ENCODE measurements at regions not wholly inside any gene's neighbourhood (a gene's known extent, or its start where the extent isn't known, plus 50 kb on each side); places are given as distances from the start of the nearest gene placed in this dataset.
A peak's percentile ranks its signal among the peaks of the same experiment; 100 is the strongest.

DNA sequence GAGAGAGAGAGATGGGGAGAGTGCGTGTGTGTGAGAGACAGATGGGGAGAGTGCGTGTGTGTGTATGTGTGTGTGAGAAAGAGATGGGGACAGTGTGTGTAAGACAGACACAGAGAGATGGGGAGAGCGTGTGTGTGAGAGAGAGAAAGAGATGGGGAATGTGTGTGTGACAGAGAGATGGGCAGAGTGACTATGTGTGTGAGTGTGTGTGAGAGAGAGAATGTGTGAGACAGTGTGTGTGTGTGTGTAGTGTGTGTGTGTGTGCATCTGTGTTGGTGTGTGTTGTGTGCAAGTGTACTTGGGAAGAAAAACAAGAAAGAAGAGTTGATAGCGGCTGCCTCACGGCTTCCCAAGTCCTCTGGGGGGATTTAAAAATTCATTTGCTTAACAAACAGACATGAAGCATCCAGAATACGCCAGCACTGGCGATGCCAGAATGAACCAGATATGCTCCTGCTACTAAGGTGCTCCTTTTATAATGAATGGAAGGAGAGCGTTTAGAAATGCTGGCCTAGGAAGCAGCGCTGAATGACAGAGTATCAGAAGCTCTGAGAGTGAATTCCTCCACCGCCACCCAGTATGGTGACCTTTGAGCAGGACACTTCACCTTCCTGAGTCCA is 186.1 kb upstream of the TSC22D2 start:
- TF ChIP-seq EP300 (IDR thresholded peaks at IDR 0.05), result no peak
- TF ChIP-seq, protein P1, sequence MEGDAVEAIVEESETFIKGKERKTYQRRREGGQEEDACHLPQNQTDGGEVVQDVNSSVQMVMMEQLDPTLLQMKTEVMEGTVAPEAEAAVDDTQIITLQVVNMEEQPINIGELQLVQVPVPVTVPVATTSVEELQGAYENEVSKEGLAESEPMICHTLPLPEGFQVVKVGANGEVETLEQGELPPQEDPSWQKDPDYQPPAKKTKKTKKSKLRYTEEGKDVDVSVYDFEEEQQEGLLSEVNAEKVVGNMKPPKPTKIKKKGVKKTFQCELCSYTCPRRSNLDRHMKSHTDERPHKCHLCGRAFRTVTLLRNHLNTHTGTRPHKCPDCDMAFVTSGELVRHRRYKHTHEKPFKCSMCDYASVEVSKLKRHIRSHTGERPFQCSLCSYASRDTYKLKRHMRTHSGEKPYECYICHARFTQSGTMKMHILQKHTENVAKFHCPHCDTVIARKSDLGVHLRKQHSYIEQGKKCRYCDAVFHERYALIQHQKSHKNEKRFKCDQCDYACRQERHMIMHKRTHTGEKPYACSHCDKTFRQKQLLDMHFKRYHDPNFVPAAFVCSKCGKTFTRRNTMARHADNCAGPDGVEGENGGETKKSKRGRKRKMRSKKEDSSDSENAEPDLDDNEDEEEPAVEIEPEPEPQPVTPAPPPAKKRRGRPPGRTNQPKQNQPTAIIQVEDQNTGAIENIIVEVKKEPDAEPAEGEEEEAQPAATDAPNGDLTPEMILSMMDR (IDR thresholded peaks at IDR 0.05), result no peak
- TF ChIP-seq POLR2A (IDR thresholded peaks at IDR 0.05; ENCODE audit: low read depth), result no peak
- no peak for TF ChIP-seq POLR2AphosphoS5 (IDR thresholded peaks at IDR 0.05)
- Histone ChIP-seq H3K4me1 (peaks cover 0 to 29% (median 26%) of the 10 kb centered on the region in 4 donors), H3K36me3 (no peaks in the 10 kb centered on the region), H3K27me3 (no peaks in the 10 kb centered on the region), H3K9me3 (peaks cover 0 to 5% (median 2%) of the 10 kb centered on the region in 4 donors), H3K27ac (replicated peaks in 1 of 4) (no peak overlapping the region), H3K4me3 (no peak overlapping the region)
- intact Hi-C loops (cut with DNase I), result loop anchor here (5.0 kb wide), 1 partner anchor 255 kb away; no protein-coding TSS in a partner anchor
- 89% methylated on average over 10 of the region's 10 CpGs for WGBS
- DNase-seq (ENCODE audit: extremely low spot score), result peak; percentile 53

DNA sequence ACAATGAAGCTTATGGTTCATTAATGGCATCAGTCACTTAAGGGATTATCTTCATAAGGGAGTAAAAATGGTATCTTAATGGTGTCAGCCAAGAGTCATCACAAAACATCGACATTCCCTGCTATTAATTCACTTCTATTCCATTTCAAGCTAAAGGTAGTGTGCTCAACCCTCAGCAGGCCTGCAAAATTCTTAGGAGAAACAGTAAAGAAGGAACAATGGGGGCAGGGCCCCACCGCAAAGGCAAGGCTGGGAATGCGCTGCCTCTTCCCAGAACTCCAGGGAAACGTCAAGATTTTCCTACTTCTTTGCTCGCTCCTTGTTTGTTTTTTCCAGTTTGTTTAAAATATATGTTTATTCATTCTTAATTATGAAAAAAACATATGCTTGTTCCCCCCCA is 187.3 kb upstream of the TSC22D2 start:
- TF ChIP-seq POLR2AphosphoS5 (IDR thresholded peaks at IDR 0.05) (no peak), POLR2A (IDR thresholded peaks at IDR 0.05; ENCODE audit: low read depth) (no peak), EP300 (IDR thresholded peaks at IDR 0.05) (no peak)
- TF ChIP-seq, protein P1 (IDR thresholded peaks at IDR 0.05), result no peak
- Histone ChIP-seq H3K4me1 (peaks cover 10 to 32% (median 27%) of the 10 kb centered on the region in 4 donors), H3K9me3 (peaks cover 0 to 5% (median 2%) of the 10 kb centered on the region in 4 donors), H3K27me3 (no peaks in the 10 kb centered on the region), H3K4me3 (peak overlapping the region; percentile 40 to 48 (median 44)), H3K27ac (replicated peaks in 1 of 4) (peak overlapping the region in 1 of 4 donors; percentile 47), H3K36me3 (no peaks in the 10 kb centered on the region)
- 29% methylated on average over 5 of the region's 5 CpGs for WGBS
- DNase-seq (ENCODE audit: extremely low spot score), result peak; percentile 75
- intact Hi-C loops (cut with DNase I), result loop anchor here (5.0 kb wide), 1 partner anchor 253 kb away; no protein-coding TSS in a partner anchor

DNA sequence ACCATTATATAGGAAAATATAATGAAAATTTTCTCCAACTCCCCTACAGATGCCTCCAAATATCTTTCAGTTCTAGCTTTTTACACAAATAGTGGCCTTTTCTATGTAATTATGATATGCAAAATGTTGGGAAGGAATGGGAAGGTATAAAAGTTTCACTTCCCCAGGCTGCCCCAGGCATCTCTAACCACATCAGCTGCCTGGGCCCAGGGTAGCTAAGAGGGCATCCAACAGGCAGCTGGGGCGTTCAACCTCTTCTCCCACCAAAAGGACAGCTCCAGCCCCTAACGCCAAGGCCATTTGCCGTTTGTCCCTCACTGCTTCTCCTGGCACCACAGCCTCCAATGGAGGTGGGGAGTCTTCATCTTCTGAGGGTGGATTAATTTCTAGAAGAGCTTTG is 188.1 kb upstream of the TSC22D2 start:
- TF ChIP-seq, protein P1 (IDR thresholded peaks at IDR 0.05), result no peak
- no peak for TF ChIP-seq EP300 (IDR thresholded peaks at IDR 0.05)
- no peak for TF ChIP-seq POLR2A (IDR thresholded peaks at IDR 0.05; ENCODE audit: low read depth)
- TF ChIP-seq POLR2AphosphoS5 (IDR thresholded peaks at IDR 0.05), result no peak
- 90% methylated on average over 3 of the region's 3 CpGs for WGBS
- intact Hi-C loops (cut with DNase I), result loop anchor here (5.0 kb wide), 1 partner anchor 253 kb away; no protein-coding TSS in a partner anchor

DNA sequence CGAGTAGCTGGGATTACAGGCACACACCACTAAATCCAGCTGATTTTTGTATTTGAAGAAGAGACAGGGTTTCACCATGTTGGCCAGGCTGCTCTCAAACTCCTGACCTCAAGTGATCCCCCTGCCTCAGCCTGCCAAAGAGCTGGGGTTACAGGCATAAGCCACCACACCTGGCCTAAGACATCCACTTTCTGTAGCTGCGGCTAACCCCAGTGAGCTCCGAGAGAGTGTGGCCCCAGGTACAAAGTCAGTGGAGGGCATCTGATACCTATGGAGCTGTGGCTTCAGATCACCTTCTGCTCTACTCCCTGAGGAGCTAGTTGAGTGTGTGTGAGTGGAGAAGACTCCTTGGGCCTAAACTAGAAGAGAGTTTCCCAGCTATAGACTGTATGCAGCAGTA is 189.3 kb upstream of the TSC22D2 start:
- Histone ChIP-seq H3K36me3 (no peaks in the 10 kb centered on the region), H3K4me1 (peaks cover 13 to 31% (median 29%) of the 10 kb centered on the region in 4 donors), H3K27me3 (no peaks in the 10 kb centered on the region), H3K9me3 (peaks cover 0 to 5% (median 2%) of the 10 kb centered on the region in 4 donors), H3K27ac (replicated peaks in 1 of 4) (no peak overlapping the region), H3K4me3 (no peak overlapping the region)
- peak; percentile 83 for DNase-seq (ENCODE audit: extremely low spot score)
- intact Hi-C loops (cut with DNase I), result no loop called here
- 92% methylated on average over 3 of the region's 3 CpGs for WGBS
- no peak for TF ChIP-seq POLR2A (IDR thresholded peaks at IDR 0.05; ENCODE audit: low read depth)
- TF ChIP-seq EP300 (IDR thresholded peaks at IDR 0.05), result no peak
- TF ChIP-seq POLR2AphosphoS5 (IDR thresholded peaks at IDR 0.05), result no peak
- TF ChIP-seq, protein P1 (IDR thresholded peaks at IDR 0.05), result no peak

More for the DNA sequence above, 188.1 kb upstream of the TSC22D2 start:
- DNase-seq (ENCODE audit: extremely low spot score), result peak; percentile 68
- Histone ChIP-seq H3K36me3 (no peaks in the 10 kb centered on the region), H3K4me3 (no peak overlapping the region), H3K4me1 (peaks cover 13 to 31% (median 29%) of the 10 kb centered on the region in 4 donors), H3K9me3 (peaks cover 0 to 5% (median 2%) of the 10 kb centered on the region in 4 donors), H3K27ac (replicated peaks in 1 of 4) (no peak overlapping the region), H3K27me3 (no peaks in the 10 kb centered on the region)
